ENCODE measurements at regions not wholly inside any gene's neighbourhood (a gene's known extent, or its start where the extent isn't known, plus 50 kb on each side); places are given as distances from the start of the nearest gene placed in this dataset.

GRCh38 chr1:95388031-95388430 is 154.0 kb downstream of the RWDD3 start:
- TF ChIP-seq CTCF (conservative IDR thresholded peaks at IDR 0.05; ENCODE audit: low read length) (no peak), EZH2phosphoT487 (IDR thresholded peaks at IDR 0.05; ENCODE audit: borderline replicate concordance, low read depth, low read length) (no peak)

Data from OCI-LY7 (cell line).